ENCODE measurements at regions not wholly inside any gene's neighbourhood (a gene's known extent, or its start where the extent isn't known, plus 50 kb on each side); places are given as distances from the start of the nearest gene placed in this dataset.

DNA sequence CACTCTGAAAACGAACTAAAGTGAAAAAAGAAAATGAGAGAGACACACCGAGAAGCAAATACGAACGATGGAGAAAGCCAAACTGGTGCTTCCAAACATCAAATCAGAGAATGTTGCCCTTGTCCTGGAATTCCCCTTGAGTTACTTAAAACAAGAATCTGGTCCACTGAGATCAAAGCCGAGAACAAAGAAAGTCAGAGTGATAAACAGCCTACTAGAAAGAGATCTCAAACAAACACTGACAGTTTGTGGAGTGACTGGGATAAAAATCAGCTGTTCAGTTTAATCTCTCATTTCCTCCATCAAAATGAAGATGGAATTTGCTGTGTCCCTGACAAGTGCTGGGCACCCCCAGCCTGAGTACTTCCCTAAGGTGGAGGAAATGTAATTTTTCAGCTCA is 582.6 kb downstream of the NR2F1-AS1 start:
- TF ChIP-seq, protein P1, sequence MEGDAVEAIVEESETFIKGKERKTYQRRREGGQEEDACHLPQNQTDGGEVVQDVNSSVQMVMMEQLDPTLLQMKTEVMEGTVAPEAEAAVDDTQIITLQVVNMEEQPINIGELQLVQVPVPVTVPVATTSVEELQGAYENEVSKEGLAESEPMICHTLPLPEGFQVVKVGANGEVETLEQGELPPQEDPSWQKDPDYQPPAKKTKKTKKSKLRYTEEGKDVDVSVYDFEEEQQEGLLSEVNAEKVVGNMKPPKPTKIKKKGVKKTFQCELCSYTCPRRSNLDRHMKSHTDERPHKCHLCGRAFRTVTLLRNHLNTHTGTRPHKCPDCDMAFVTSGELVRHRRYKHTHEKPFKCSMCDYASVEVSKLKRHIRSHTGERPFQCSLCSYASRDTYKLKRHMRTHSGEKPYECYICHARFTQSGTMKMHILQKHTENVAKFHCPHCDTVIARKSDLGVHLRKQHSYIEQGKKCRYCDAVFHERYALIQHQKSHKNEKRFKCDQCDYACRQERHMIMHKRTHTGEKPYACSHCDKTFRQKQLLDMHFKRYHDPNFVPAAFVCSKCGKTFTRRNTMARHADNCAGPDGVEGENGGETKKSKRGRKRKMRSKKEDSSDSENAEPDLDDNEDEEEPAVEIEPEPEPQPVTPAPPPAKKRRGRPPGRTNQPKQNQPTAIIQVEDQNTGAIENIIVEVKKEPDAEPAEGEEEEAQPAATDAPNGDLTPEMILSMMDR (conservative IDR thresholded peaks at IDR 0.05 in 1 of 2, IDR thresholded peaks at IDR 0.05 in 1 of 2; ENCODE audit: extremely low read depth in 1 of 2, insufficient read depth in 1 of 2, low read depth in 1 of 2, low read length in 2 of 2): no peak
- TF ChIP-seq EZH2 (IDR thresholded peaks at IDR 0.05; ENCODE audit: borderline replicate concordance, low read length): no peak
